ENCODE measurements at regions not wholly inside any gene's neighbourhood (a gene's known extent, or its start where the extent isn't known, plus 50 kb on each side); places are given as distances from the start of the nearest gene placed in this dataset.

DNA sequence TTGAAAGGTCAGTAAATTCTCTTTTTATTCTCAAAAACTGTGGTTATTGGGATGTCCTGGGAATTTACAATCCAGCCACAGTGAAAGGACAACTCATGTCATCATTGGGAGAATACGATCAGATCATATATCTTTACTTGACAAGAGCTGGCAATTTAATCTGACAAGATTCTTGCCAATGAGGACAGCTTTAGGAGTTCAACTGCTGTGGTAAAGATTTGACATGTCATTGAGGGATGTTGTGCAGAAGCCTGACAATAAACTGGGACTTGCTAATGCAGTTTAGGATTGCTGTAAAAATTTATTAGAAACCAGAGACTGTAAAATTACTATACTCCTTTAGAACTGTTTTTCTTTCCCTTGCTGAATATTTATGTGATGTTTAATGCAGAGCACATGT is 1131.0 kb downstream of the MAT2B start:
- in situ Hi-C loops (cut with MboI; ENCODE audit: low sequenced_read_pairs) = no loop called here

DNA sequence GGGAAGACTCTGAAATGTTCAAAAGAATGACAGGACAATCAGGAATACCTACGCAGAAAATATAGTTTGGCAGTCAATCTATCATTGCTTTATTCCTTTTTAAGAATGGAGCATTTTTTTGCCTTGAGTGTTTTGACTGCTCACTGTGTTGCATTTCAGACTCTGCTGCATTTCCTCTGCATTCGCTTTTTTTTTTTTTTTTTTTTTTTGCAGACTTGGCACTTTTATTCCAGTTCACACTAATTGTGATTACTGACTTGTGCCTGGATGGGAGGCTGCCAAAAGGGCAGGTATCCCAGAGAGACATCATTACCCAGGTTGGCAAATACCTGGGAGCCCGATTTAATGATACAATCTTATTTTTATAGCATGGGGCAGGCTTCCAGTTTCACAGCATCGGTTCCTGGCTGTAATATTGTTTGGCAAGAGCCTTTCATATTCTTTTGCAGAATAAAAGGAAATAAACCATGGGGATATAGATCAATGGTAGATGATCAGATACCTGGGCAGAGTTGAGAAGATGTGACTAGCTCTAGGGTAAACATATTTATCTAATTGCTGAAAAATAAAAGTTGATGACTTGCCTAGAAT is 1132.6 kb downstream of the MAT2B start:
- in situ Hi-C loops (cut with MboI; ENCODE audit: low sequenced_read_pairs) = no loop called here

- in situ Hi-C loops (cut with MboI; ENCODE audit: low sequenced_read_pairs) = no loop called here
These were observed 1143.8 kb downstream of the MAT2B start for GRCh38 chr5:164649266-164649665.

DNA sequence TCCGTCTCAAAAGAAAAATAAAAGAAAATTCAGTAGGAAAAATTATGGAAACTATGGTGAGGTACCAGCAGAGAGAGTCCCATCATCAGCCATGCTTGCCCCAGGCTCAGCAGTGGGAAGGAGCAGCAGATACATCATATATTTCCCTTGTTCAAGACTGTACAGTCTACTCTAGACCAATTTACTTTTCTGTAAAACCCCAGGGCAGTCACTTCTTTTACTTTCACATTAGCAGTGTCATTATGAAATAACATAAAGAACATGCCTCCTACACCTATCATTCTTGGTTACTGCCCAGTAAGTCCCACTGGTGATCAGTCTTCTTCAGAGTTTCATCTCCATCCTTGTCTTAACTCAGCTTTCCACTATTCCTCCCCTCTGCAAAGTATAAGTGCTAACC is 1145.0 kb downstream of the MAT2B start:
- in situ Hi-C loops (cut with MboI; ENCODE audit: low sequenced_read_pairs) = no loop called here

- in situ Hi-C loops (cut with MboI; ENCODE audit: low sequenced_read_pairs) = no loop called here
These were observed 1146.3 kb downstream of the MAT2B start for GRCh38 chr5:164651546-164652275.

GRCh38 chr5:164652276-164652660 is 1146.8 kb downstream of the MAT2B start:
- in situ Hi-C loops (cut with MboI; ENCODE audit: low sequenced_read_pairs) = no loop called here

- in situ Hi-C loops (cut with MboI; ENCODE audit: low sequenced_read_pairs) = no loop called here
These were observed 1158.0 kb downstream of the MAT2B start for GRCh38 chr5:164663198-164663989.

DNA sequence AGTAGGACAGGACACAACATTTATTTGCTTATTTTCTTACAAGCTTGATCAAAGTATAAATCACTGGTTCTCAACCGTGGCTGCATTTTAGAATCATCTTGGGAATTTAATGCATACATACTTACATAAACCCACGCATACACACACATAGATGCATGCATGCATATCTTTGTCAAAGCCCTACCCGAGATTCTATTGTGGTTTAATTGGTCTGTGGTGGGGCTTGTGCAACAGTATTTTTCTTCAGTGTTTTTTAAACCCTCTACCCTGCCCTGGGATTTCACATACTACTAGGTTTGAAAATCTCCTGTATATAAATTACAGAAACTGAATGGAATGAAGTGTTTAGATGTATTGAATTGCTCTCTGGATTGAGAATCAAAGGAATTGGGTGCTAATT is 1166.2 kb downstream of the MAT2B start:
- in situ Hi-C loops (cut with MboI; ENCODE audit: low sequenced_read_pairs) = no loop called here

DNA sequence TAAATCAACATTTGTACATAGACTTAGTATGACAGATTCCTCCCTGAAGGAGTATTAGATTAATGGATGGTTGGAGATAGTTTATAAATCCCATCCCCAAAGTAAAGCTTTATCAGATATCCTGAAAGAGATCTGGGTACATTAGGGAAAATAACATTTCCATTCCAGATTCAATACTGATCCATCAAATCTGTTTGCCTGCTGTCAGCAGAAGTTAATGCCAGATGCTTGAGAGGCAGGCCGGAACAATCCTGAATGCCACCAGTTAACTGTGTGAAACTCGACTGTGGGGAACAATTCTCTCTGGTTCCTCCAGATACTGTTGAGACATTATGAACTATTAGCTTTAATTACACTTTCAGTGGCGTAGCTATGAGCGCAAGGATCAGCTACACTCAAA is 1166.8 kb downstream of the MAT2B start:
- in situ Hi-C loops (cut with MboI; ENCODE audit: low sequenced_read_pairs) = no loop called here

DNA sequence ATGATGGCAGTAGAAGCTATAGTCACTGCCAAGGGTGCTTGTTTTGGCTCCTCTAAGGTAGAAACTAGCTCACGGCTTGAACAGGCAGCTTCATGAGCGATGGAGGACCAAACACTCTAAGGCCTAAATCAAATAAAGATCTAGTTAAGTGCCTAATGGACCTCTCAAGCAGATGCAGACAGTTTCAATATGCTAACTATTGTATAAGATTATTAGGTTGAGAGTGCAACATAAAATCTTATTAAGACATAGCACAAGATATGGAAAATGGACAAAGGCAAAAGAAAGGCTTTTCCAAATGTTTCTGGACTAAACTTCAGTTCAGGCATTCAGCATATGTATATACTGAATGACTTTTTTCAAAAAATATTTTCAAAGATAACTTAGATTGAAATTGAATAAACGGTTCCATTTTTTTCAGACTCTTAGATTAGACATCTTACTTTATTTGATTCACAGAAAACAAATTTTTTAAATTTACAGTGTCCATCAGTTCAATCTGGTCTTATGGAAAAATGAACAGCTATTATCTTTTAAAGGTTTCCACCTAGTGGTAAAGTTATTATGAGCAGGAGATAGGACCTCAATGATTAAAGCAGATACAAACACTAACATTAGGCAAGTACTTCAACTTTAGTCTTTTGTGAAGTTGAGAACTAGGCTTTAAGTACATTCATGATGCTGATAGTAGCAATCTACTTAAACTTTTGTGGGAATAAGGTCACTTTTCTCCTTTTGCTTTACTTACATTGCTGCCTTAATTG is 1167.7 kb downstream of the MAT2B start:
- in situ Hi-C loops (cut with MboI; ENCODE audit: low sequenced_read_pairs) = no loop called here

- in situ Hi-C loops (cut with MboI; ENCODE audit: low sequenced_read_pairs) = no loop called here
These were observed 1174.0 kb downstream of the MAT2B start for GRCh38 chr5:164679461-164679860.

DNA sequence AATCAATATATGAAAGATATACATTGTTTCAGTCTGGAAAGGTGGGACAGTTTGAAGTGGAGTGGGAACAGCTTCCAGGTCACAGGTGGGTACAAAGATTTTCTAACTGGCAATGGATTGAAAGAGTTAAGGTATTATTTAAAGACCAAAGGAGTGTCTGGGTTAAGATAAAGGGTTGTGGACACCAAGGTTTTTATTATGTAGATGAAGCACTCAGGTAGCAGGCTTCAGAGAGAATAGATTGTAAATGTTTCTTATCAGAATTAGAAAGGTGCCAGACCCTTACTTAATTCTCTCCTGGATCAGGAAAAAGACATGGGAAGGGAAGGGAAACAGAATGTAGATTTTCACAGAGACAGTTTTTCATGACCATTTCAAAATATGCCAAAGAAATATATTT is 1174.8 kb downstream of the MAT2B start:
- in situ Hi-C loops (cut with MboI; ENCODE audit: low sequenced_read_pairs) = no loop called here

GRCh38 chr5:164680812-164681520 is 1175.5 kb downstream of the MAT2B start:
- in situ Hi-C loops (cut with MboI; ENCODE audit: low sequenced_read_pairs) = no loop called here

- in situ Hi-C loops (cut with MboI; ENCODE audit: low sequenced_read_pairs) = no loop called here
These were observed 1182.0 kb downstream of the MAT2B start for GRCh38 chr5:164687391-164687790.

DNA sequence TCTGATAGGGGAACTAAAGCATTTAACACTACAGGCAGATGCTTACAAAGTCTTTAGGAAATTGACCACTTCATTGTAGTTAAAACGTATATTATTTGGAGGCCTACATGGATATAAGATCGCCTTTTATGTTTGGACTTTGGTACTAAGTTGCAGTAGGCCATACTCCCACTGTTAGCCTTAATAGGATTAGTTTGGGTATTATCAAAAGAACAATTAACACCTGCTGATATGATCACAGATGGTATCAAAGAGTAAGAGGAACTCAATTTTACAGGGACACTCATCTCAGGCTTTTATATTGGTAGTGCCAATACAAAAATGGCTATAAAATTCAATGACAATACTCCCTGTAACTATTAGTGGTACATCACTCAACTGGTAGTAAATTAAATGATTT is 1183.0 kb downstream of the MAT2B start:
- in situ Hi-C loops (cut with MboI; ENCODE audit: low sequenced_read_pairs) = no loop called here

DNA sequence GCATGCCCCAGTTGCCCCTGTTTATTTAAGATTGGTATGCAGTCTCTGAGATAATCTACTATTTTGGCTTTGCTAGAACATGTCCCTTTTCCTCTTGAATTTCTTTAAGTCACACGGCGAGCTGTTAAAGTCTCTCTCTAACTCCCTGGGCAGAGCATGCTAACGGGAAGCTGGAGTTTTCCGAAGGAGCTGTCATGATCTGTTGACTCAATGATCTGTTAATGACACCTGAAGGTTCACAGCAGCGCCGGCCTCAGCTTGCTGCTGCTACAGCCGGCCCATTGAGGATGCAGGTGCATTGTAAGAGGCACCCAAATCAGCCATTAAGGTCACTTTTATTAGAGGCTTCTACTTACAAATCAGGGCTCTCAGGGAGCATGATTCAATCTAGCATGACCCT is 1203.4 kb downstream of the MAT2B start:
- in situ Hi-C loops (cut with MboI; ENCODE audit: low sequenced_read_pairs) = no loop called here

GRCh38 chr5:164713682-164714081 is 1208.3 kb downstream of the MAT2B start:
- in situ Hi-C loops (cut with MboI; ENCODE audit: low sequenced_read_pairs) = no loop called here

- in situ Hi-C loops (cut with MboI; ENCODE audit: low sequenced_read_pairs) = no loop called here
These were observed 1215.7 kb downstream of the MAT2B start for GRCh38 chr5:164721116-164721515.

GRCh38 chr5:164721656-164722055 is 1216.2 kb downstream of the MAT2B start:
- in situ Hi-C loops (cut with MboI; ENCODE audit: low sequenced_read_pairs) = no loop called here

DNA sequence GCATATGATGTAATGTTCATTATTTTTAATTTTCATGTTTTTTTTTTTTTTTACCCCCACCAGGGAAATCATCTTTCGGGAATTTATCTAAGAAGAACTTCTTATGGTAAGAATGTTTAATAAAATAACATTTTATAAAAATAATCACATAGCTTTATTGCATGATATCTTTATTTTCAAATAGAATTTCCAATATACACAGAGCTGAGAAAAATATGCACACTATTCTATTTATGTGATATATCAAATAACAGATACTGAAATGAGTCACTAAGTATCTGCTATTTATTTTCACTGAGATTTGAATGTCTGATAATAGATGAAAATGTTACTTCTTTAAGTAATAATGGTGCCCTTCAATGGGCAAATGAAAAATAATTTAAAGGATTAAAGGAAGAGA is 1217.3 kb downstream of the MAT2B start:
- in situ Hi-C loops (cut with MboI; ENCODE audit: low sequenced_read_pairs) = no loop called here

DNA sequence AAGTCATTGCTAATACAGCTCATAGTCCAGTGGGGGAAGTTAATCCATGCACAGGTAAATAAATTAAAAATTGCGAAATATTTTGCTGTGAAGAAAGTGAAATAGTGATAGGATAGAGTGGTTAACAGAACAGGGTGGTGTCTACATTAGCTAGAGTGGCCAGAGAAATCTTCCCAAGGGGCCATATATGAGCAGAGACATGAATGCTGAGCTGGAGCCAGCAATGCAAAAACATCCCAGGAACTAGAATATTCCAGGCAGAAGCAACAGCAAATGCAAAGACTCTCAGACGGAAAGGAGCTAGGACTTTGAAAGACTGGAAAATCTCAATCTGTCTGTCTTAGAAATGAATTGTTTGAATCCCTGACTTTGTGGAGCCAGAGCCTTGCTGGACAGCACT is 1221.6 kb downstream of the MAT2B start:
- in situ Hi-C loops (cut with MboI; ENCODE audit: low sequenced_read_pairs) = no loop called here

Measured in HL-60/S4 (cell line).